Mesenchymal stem cell (in vitro differentiated cells and primary cell): ENCODE measurements at regions not wholly inside any gene's neighbourhood (a gene's known extent, or its start where the extent isn't known, plus 50 kb on each side); places are given as distances from the start of the nearest gene placed in this dataset.

Experiments used
- DNase-seq: peaks from one replicate; pipeline ENCODE4 v3.0.0-alpha.2; 2013
- H2AFZ ChIP-seq: one replicate; pipeline ENCODE4 v1.6.1; 2013; ENCODE audit warnings: low read depth, mild to moderate bottlenecking, control low read depth, inconsistent platforms, low read length, moderate library complexity
- H2AK5ac ChIP-seq: 2 replicates; pipeline ENCODE4 v1.6.1; 2013; ENCODE audit warnings: low read length, moderate library complexity, mild to moderate bottlenecking, inconsistent platforms; ENCODE audit not compliant: severe bottlenecking
- H2BK120ac ChIP-seq: one replicate; pipeline ENCODE4 v1.6.1; 2013; ENCODE audit warnings: low read depth, mild to moderate bottlenecking, inconsistent platforms, low read length, moderate library complexity
- H2BK12ac ChIP-seq, 2 experiments: one replicate each; pipeline ENCODE4 v1.6.1; 2013; ENCODE audit warnings: inconsistent platforms in 2 of 2, low read length in 2 of 2, mild to moderate bottlenecking in 2 of 2, moderate library complexity in 2 of 2, control low read depth in 1 of 2
- H2BK15ac ChIP-seq: one replicate; pipeline ENCODE4 v1.6.1; 2013; ENCODE audit warnings: mild to moderate bottlenecking, low read depth, inconsistent platforms; ENCODE audit not compliant: poor library complexity, severe bottlenecking
- H2BK5ac ChIP-seq: 2 replicates; pipeline ENCODE4 v1.6.1; 2013; ENCODE audit warnings: low read depth, mild to moderate bottlenecking, low read length, control low read depth, inconsistent platforms; ENCODE audit not compliant: poor library complexity, severe bottlenecking
- H3K14ac ChIP-seq, 2 experiments: one replicate each; pipeline ENCODE4 v1.6.1; 2013; ENCODE audit warnings: inconsistent platforms in 2 of 2, low read length in 2 of 2, control low read depth in 1 of 2, mild to moderate bottlenecking in 1 of 2, moderate library complexity in 1 of 2
- H3K18ac ChIP-seq, 2 experiments: one replicate each; pipeline ENCODE4 v1.6.1; 2013; ENCODE audit warnings: inconsistent platforms in 2 of 2, low read length in 2 of 2, control low read depth in 1 of 2, low read depth in 1 of 2, mild to moderate bottlenecking in 1 of 2
- H3K23ac ChIP-seq, 2 experiments: one replicate each; pipeline ENCODE4 v1.6.1; 2013; ENCODE audit warnings: inconsistent platforms in 2 of 2, low read length in 2 of 2, mild to moderate bottlenecking in 2 of 2, moderate library complexity in 2 of 2, control low read depth in 1 of 2
- H3K27ac ChIP-seq: 2 replicates; pipeline ENCODE4 v1.5.1; 2013; ENCODE audit warnings: mild to moderate bottlenecking, moderate library complexity, low read length, control low read depth, inconsistent platforms; ENCODE audit not compliant: poor library complexity, severe bottlenecking
- H3K27me3 ChIP-seq, 2 experiments: 2 replicates each; pipeline versions ENCODE4 v1.6.1 to v1.7.0; 2013; ENCODE audit warnings: low read length in 2 of 2, mild to moderate bottlenecking in 2 of 2, moderate library complexity in 2 of 2, control low read depth in 1 of 2, inconsistent platforms in 1 of 2; ENCODE audit not compliant: control insufficient read depth in 1 of 2, insufficient read depth in 1 of 2
- H3K36me3 ChIP-seq, 2 experiments: 2 replicates each; pipeline versions ENCODE4 v1.6.1 to v1.7.0; 2013; ENCODE audit warnings: low read length in 2 of 2, control low read depth in 1 of 2, inconsistent platforms in 1 of 2, low read depth in 1 of 2, mild to moderate bottlenecking in 1 of 2; ENCODE audit not compliant: insufficient read depth in 2 of 2, control insufficient read depth in 1 of 2
- H3K4ac ChIP-seq, 2 experiments: one replicate each; pipeline ENCODE4 v1.6.1; 2013; ENCODE audit warnings: inconsistent platforms in 2 of 2, low read length in 2 of 2, mild to moderate bottlenecking in 2 of 2, moderate library complexity in 2 of 2, control low read depth in 1 of 2, low read depth in 1 of 2
- H3K4me1 ChIP-seq: 2 replicates; pipeline ENCODE4 v1.6.1; 2013; ENCODE audit warnings: low read depth, low read length, control low read depth; ENCODE audit not compliant: control insufficient read depth, insufficient read depth
- H3K4me2 ChIP-seq: 2 replicates; pipeline ENCODE4 v1.6.1; 2013; ENCODE audit warnings: low read length, mild to moderate bottlenecking, inconsistent platforms; ENCODE audit not compliant: poor library complexity, severe bottlenecking
- H3K4me3 ChIP-seq, 2 experiments: 2 replicates each; pipeline versions ENCODE4 v1.5.1 to v1.7.0; 2013; ENCODE audit warnings: low read length in 2 of 2, mild to moderate bottlenecking in 2 of 2, control low read depth in 1 of 2, low read depth in 1 of 2; ENCODE audit not compliant: insufficient read depth in 1 of 2
- H3K79me1 ChIP-seq: replicated peaks from 2 replicates; pipeline ENCODE4 v1.6.1; 2013; ENCODE audit warnings: mild to moderate bottlenecking, control low read depth, low read length, inconsistent platforms; ENCODE audit not compliant: poor library complexity, severe bottlenecking
- H3K9ac ChIP-seq: 2 replicates; pipeline ENCODE4 v1.7.0; 2013; ENCODE audit warnings: mild to moderate bottlenecking, low read length, moderate library complexity
- H3K9me3 ChIP-seq: 2 replicates; pipeline ENCODE4 v1.7.0; 2013; ENCODE audit warnings: mild to moderate bottlenecking, low read length; ENCODE audit not compliant: control insufficient read depth
- H4K8ac ChIP-seq: one replicate; pipeline ENCODE4 v1.6.1; 2013; ENCODE audit warnings: inconsistent platforms, mild to moderate bottlenecking, low read length, moderate library complexity
- H4K91ac ChIP-seq: one replicate; pipeline ENCODE4 v1.6.1; 2013; ENCODE audit warnings: mild to moderate bottlenecking, low read length, inconsistent platforms
- WGBS: methylation state at CpG from one replicate; pipeline ENCODE4 v1.1.7; 2013; ENCODE audit warnings: mixed read lengths; 5-methylcytosine and 5-hydroxymethylcytosine counted together

DNA sequence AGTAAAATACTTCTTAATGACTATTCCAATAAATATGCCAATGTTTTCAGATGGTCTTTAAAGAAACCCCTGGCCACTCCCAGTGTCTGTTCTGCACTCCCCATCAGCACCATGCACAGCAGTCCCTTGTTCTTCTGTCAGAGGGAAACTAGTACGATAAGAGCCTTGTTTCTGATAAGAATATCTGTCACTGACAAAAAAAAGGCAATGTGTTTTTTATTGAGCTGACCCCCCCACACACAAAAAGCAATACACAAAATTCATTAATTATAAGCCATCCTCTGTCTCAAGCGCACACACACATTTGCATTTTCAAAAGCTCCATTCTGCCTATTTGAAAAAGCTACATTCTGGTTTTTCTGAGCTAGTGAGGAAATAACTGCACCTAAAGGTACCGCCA, 119.1 kb downstream of the ENC1 start:
- H3K4ac ChIP-seq = no peak overlapping the region
- no peak overlapping the region for H2AFZ ChIP-seq
- H4K8ac ChIP-seq = no peak overlapping the region
- H3K27ac ChIP-seq = no peak overlapping the region
- no peak overlapping the region for H4K91ac ChIP-seq
- H3K9ac ChIP-seq = no peak overlapping the region
- no peak overlapping the region for H3K4me2 ChIP-seq
- peaks cover 11% of the 10 kb centered on the region for H3K4me1 ChIP-seq
- no peak for DNase-seq
- WGBS = 100% methylated on average over 1 of the region's 3 CpGs
- H3K36me3 ChIP-seq = no peaks in the 10 kb centered on the region
- no peak overlapping the region for H2BK120ac ChIP-seq
- H2BK15ac ChIP-seq = no peak overlapping the region
- no peaks in the 10 kb centered on the region for H3K27me3 ChIP-seq
- H3K4me3 ChIP-seq = no peak overlapping the region
- H2AK5ac ChIP-seq = no peak overlapping the region
- H3K79me1 ChIP-seq = no peaks in the 10 kb centered on the region
- H3K14ac ChIP-seq = no peak overlapping the region
- no peak overlapping the region for H3K18ac ChIP-seq
- H2BK5ac ChIP-seq = no peak overlapping the region
- no peak overlapping the region for H2BK12ac ChIP-seq
- H3K23ac ChIP-seq = no peak overlapping the region
- H3K9me3 ChIP-seq = peaks cover 13% of the 10 kb centered on the region

DNA sequence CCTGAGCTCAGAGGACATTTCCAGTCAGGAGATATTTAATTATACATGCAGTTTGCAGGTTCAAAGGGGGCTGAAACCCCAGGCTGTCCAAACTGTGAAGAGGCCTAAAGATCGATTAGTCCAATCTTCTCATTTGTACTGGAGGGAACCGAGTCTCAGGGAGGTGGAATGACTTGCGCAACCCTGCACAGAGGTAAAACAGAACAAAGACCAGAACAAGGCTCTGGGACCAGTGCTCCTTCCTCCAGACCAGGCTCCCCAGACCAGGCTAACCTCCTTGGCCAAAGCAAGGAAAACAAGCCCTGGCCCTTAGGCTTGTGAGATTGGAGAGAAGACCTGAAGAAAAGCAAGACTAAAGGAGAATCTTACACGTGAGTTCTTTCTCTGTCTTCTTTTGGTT, 120.8 kb downstream of the ENC1 start:
- Histone ChIP-seq H3K4me3 (no peak overlapping the region), H2AFZ (no peak overlapping the region), H3K23ac (no peak overlapping the region), H4K91ac (no peak overlapping the region), H3K27me3 (no peaks in the 10 kb centered on the region), H2BK120ac (no peak overlapping the region), H3K79me1 (no peaks in the 10 kb centered on the region), H2BK12ac (no peak overlapping the region), H3K14ac (no peak overlapping the region), H3K9me3 (peaks cover 5% of the 10 kb centered on the region), H3K36me3 (no peaks in the 10 kb centered on the region), H3K9ac (no peak overlapping the region), H4K8ac (no peak overlapping the region), H2AK5ac (no peak overlapping the region), H3K27ac (no peak overlapping the region), H3K4ac (no peak overlapping the region), H3K4me1 (peaks cover 13% of the 10 kb centered on the region), H3K4me2 (no peak overlapping the region), H2BK5ac (no peak overlapping the region), H2BK15ac (no peak overlapping the region), H3K18ac (peak overlapping the region in 1 of 2 experiments; percentile 21)
- WGBS = over 99% methylated on average over 4 of the region's 4 CpGs
- no peak for DNase-seq

DNA sequence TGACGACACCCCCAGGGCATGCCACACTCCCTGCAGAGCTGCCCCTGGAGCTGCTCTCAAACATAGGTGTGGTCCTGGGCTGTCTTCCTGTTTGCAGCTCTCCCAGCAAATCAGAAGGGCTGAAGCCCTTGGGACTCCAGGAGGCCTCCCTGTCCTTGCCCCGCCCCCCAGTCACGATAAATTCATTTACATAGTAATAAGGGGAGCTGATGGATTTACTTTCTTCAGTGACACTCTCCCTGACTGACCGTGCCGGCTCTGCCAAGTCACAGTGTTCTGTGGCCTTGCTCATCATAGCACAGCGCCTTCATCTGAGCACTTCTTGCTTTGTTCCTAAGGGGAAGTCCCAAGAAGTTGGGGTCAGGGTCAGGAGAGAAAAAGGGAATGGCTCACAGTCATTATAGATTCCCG, 121.4 kb downstream of the ENC1 start:
- Histone ChIP-seq H4K91ac (no peak overlapping the region), H3K9ac (no peak overlapping the region), H3K27me3 (no peaks in the 10 kb centered on the region), H2BK5ac (no peak overlapping the region), H3K4ac (peak overlapping the region in 1 of 2 experiments; percentile 16), H2AFZ (peak overlapping the region; percentile 4), H3K79me1 (no peaks in the 10 kb centered on the region), H4K8ac (peak overlapping the region; percentile 27), H2AK5ac (peak overlapping the region; percentile 5), H2BK12ac (peak overlapping the region in 1 of 2 experiments; percentile 39), H3K27ac (no peak overlapping the region), H3K36me3 (no peaks in the 10 kb centered on the region), H3K18ac (no peak overlapping the region), H3K23ac (peak overlapping the region in 1 of 2 experiments; percentile 40), H2BK15ac (no peak overlapping the region), H3K4me1 (peaks cover 15% of the 10 kb centered on the region), H3K9me3 (peaks cover 4% of the 10 kb centered on the region), H3K4me2 (no peak overlapping the region), H3K14ac (no peak overlapping the region), H3K4me3 (no peak overlapping the region), H2BK120ac (no peak overlapping the region)
- no peak for DNase-seq
- 89% methylated on average over 5 of the region's 7 CpGs for WGBS

DNA sequence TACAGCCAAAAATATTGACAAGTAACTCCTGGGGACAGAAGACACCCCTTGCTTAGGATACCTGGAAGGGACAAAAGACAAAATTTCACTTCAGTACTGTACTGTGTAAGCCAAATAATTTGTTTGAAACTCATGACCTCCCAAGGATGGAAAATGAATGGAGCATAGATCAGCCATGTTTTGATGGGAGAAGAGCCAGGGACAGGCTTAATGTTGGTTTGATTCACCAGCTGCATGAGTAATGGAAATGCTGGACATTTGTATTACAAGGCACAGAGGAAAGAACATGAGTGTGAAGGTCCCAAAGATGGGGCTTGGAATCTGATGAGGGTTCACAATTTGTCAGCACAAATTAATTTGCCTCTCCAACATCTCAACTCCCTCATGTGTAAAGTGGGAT, 122.8 kb downstream of the ENC1 start:
- Histone ChIP-seq H4K91ac (no peak overlapping the region), H2AFZ (no peak overlapping the region), H3K14ac (no peak overlapping the region), H3K18ac (no peak overlapping the region), H2BK12ac (no peak overlapping the region), H2BK120ac (no peak overlapping the region), H3K9ac (peak overlapping the region; percentile 44), H2BK5ac (no peak overlapping the region), H2BK15ac (no peak overlapping the region), H2AK5ac (no peak overlapping the region), H3K23ac (no peak overlapping the region), H3K4me2 (no peak overlapping the region), H3K9me3 (peaks cover 1% of the 10 kb centered on the region), H3K27ac (no peak overlapping the region), H3K4me3 (no peak overlapping the region), H4K8ac (no peak overlapping the region), H3K27me3 (no peaks in the 10 kb centered on the region), H3K4ac (no peak overlapping the region), H3K4me1 (peaks cover 15% of the 10 kb centered on the region), H3K79me1 (no peaks in the 10 kb centered on the region), H3K36me3 (no peaks in the 10 kb centered on the region)
- peak; percentile 22 for DNase-seq
